GM19351 (cell line): ENCODE measurements at regions not wholly inside any gene's neighbourhood (a gene's known extent, or its start where the extent isn't known, plus 50 kb on each side); places are given as distances from the start of the nearest gene placed in this dataset.

ENCODE experiments used
- ATAC-seq: cut with Tn5 transposase; IDR thresholded peaks from one replicate; pipeline ENCODE4 v1.9.1; 2021; ENCODE audit warnings: mild to moderate bottlenecking, moderate library complexity; ENCODE audit not compliant: unreplicated experiment

DNA sequence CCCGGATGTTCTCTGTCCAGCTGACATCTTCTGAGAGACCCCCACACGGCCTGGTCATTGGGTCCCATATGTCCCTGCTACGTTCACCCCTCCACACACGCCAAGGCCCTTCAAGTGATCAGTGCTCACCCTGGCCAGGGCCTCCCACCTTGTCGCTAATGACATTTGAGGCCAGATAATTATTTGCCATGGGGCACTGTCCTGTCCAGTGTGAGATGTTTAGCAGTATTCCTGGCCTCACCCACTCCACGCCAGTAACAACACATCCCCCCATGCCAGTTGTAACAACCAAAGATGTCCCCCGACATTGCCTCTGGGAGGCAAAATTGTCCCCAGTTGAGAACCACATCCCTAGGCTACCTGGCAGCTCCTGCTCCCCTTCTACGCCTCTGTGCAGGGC is 49.9 kb upstream of the NANOS1 start:
- ATAC-seq, result no peak
